HG02970 (cell line): ENCODE measurements at regions not wholly inside any gene's neighbourhood (a gene's known extent, or its start where the extent isn't known, plus 50 kb on each side); places are given as distances from the start of the nearest gene placed in this dataset.
"Not testable (repeated sequence)": the region's sequence is repeated elsewhere in the genome, so short reads cannot be mapped to it uniquely, and the experiment has no call there.

ENCODE experiments used
- ATAC-seq: cut with Tn5 transposase; IDR thresholded peaks from one replicate; pipeline ENCODE4 v1.9.1; 2021; ENCODE audit warnings: mild to moderate bottlenecking, moderate library complexity, moderate number of reproducible peaks; ENCODE audit not compliant: unreplicated experiment, low FRiP score

DNA sequence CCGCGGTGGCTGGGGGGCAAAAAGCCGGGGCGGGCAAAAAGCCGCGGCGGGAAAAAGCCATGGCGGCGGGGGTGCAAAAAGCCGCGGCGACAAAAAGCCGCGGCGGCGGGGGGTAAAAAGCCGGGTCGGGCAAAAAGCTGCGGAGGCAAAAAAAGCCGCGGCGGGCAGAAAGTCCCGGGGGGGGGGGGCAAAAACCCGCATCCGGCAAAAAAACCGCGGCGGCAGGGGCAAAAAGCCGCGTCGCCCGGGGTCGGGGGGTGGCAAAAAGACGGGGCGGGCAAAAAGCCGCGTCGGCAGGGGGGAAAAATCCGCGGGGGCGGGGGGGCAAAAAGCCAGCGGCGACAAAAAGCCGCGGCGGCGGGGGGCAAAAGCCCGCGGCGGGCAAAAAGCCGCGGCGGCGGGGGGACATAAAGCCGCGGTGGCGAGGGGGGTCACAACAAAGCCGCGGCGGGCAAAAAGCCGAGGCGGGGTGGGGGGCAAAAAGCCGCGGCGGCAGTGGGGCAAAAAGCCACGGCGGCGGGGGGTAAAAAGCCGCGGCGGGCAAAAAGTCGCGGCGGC is 1634.4 kb downstream of the RPIA start:
- ATAC-seq = not testable (repeated sequence)

DNA sequence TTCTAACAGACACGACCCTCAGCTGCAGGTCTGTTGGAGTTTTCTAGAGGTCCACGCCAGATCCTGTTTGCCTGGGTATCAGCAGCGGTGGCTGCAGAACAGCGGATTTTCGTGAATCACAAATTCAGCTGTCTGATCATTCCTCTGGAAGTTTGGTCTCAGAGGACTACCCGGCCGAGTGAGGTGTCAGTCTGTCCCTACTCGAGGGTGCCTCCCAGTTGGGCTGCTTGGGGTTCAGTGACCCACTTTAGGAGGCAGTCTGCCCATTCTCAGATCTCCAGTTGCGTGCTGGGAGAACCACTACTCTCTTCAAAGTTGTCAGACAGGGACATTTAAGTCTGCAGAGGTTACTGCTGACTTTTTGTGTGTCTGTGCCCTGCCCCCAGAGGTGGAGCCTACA is 1664.1 kb downstream of the RPIA start:
- not testable (repeated sequence) for ATAC-seq

DNA sequence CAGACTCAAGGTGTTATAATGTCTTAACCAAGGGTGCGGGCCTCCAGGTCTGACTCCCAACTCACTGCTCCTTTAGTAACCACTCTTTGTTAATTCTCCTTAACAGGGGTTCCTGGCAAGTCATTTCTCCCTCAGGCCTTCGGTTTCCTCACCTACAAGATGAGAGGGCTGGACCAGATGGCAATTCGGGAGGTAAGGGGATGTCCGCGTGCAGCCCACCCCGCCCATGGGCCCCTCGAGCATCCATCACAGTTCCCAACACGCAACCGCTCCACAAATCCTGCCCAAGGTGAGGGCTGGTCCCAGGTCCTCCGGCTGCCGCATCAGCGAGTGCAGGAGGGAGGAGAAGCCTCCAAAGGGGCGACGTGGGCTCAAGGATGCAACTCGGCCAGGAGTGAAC is 1667.9 kb downstream of the RPIA start:
- not testable (repeated sequence) for ATAC-seq

DNA sequence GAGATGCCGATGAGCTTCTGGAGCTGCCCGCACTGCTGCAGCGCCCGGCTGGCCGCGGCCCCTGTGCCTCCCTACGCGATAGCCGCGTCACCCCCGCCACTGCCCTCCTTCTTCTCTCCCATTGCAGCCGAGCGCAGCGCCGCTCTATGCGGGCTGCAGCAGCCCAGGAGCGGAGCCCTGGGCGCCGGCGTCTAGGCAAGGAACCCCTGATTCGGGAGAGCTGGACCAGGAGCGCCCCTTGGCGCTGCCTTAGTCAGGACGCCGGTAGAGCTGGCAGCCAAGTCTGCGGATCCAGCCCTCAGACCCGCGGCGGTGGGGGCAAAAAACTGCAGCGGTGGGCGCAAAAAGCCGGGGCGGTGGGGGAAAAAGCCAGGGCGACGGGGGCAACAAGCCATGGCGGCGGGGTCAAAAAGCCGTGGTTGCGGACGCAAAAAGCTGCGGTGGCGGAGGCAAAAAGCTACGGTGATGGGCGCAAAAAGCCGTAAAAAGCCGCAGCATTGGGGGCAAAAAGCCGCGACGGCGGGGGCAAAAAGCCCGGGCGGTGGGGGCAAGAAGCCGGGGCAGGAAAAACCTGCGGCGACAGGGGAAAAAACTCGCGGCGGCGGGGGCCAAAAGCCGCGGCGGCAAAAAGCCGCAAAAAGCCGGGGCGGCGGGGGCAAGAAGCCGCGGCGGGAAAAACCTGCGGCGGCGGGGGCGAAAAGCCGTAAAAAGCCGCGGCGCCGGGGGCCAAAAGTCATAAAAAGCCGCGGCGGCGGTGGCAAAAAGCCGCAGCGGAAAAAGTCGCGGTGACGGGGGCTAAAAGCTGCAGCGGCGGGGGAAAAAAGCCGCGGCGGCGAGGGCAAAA is 1668.6 kb downstream of the RPIA start:
- ATAC-seq = not testable (repeated sequence)

DNA sequence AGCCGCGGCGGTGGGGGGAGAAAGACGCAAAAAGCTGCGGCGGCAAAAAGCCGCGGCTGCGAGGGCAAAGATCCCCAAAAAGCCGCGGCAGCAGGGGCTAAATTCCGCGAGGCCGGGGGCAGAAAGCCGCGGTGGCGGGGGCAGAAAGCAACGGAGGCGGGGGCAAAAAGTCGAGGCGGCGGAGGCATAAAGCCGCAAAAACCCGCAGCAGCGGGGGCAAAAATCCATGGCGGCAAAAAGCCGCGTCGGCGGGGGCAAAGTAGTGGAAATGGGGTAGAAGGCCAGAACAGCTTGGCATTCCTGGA is 1669.2 kb downstream of the RPIA start:
- ATAC-seq = not testable (repeated sequence)
